Adrenal gland (tissue), 5 donors: ENCODE measurements at regions not wholly inside any gene's neighbourhood (a gene's known extent, or its start where the extent isn't known, plus 50 kb on each side); places are given as distances from the start of the nearest gene placed in this dataset.

ENCODE experiments used
- CTCF ChIP-seq, 6 experiments: fragments of 450-650 bp in 4 of 6; fragments of 200-600 bp in 2 of 6; sonication (generic) in 1 of 6; IDR thresholded peaks; 1 replicate in 5 of 6; 2 replicates in 1 of 6; pipeline versions ENCODE4 v1.5.1 to v1.8.0; 2016 to 2021; ENCODE audit warnings: antibody characterized with exemption in 6 of 6, mild to moderate bottlenecking in 2 of 6, moderate library complexity in 1 of 6
- POLR2A ChIP-seq, 2 donors: fragments of 450-650 bp; IDR thresholded peaks; one replicate each; pipeline ENCODE4 v1.6.1; 2017; ENCODE audit warnings: antibody characterized with exemption in 2 of 2, mild to moderate bottlenecking in 2 of 2, moderate library complexity in 1 of 2
- donor health status: DM: no; HTN: no; CAD: no.

- no peak for TF ChIP-seq CTCF (IDR thresholded peaks at IDR 0.05)
- TF ChIP-seq POLR2A (IDR thresholded peaks at IDR 0.05), result no peak
Observed at GRCh38 chr10:84783909-84784308, 455.5 kb downstream of the CCSER2 start.
